Motor neuron (in vitro differentiated cells): ENCODE measurements at regions not wholly inside any gene's neighbourhood (a gene's known extent, or its start where the extent isn't known, plus 50 kb on each side); places are given as distances from the start of the nearest gene placed in this dataset.

Experiments
- ATAC-seq, 8 experiments: fragments of 200-7000 bp; cut with Tn5 transposase; replicated peaks in 6 of 8; 2 replicates each; pipeline ENCODE4 v1.8.0; 2021; ENCODE audit warnings: mild to moderate bottlenecking in 8 of 8, moderate library complexity in 8 of 8
- H3K27ac ChIP-seq, 2 donors: fragments of 250-450 bp; sonication (Bioruptor Pico); 2 replicates each; pipeline ENCODE4 v1.9.0; 2021; ENCODE audit warnings: antibody characterized with exemption in 2 of 2, mild to moderate bottlenecking in 2 of 2, moderate library complexity in 1 of 2
- H3K4me1 ChIP-seq, 2 donors: fragments of 250-450 bp; sonication (Bioruptor Pico); replicated peaks in 1 of 2; 2 replicates each; pipeline ENCODE4 v1.6.1; 2021; ENCODE audit warnings: antibody characterized with exemption in 2 of 2, mild to moderate bottlenecking in 2 of 2, moderate library complexity in 1 of 2
- H3K4me3 ChIP-seq, 5 donors: fragments of 250-450 bp; sonication (Bioruptor Pico); 2 replicates each; pipeline ENCODE4 v1.9.0; 2021; ENCODE audit warnings: antibody characterized with exemption in 5 of 5, mild to moderate bottlenecking in 5 of 5, moderate library complexity in 4 of 5
- WGBS, 10 experiments: fragments of 450-650 bp; shearing (Covaris generic); methylation state at CpG; one replicate each; pipeline ENCODE4 v1.0.0; 2022; 5-methylcytosine and 5-hydroxymethylcytosine counted together
- in situ Hi-C, 9 experiments: fragments of 400-800 bp; cut with MboI; loops; one replicate each; pipeline ENCODE4 v1.15.0; 2021; ENCODE audit warnings: low sequenced_read_pairs in 9 of 9, low pct_unique_long_range_greater_than_20kb in 2 of 9; ENCODE audit not compliant: unreplicated experiment in 9 of 9

DNA sequence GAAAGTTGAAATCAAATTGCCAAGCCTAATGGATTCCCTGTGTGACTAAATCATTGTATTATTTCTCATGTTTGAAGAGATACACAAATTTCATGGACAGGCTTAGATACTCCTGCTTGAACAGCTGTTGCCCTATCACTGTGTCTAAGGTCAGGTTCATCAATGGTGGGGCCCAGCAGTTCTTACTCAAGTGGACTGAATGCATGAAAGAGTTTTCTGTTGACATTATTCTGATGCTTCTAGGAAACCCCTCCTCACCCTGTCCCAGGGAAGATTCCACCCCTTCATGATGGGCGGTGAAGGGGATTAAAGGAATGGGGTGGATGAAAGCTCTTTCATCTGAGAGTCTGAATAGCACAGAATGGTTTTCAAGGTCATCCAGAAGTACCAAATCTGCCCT lies 148.8 kb downstream of the INO80D start:
- Histone ChIP-seq H3K4me3 (no peak overlapping the region), H3K27ac (no peak overlapping the region), H3K4me1 (peaks cover 15% of the 10 kb centered on the region in 2 donors)
- ATAC-seq, result peak in 5 of 8 experiments; percentile 26 to 76 (median 33)
- in situ Hi-C loops, result loop anchor here in 3 of 9 experiments (25.0 kb wide), 3 partner anchors 175 to 1625 kb away; partner anchors contain the start of gene NRP2 (in 2 of the 3)
- 67 to 100% (median 86%) methylated on average over 1 of the region's 1 CpG; no CpG with 5 or more reads in 5 of the 10 experiments for WGBS, 10 experiments

DNA sequence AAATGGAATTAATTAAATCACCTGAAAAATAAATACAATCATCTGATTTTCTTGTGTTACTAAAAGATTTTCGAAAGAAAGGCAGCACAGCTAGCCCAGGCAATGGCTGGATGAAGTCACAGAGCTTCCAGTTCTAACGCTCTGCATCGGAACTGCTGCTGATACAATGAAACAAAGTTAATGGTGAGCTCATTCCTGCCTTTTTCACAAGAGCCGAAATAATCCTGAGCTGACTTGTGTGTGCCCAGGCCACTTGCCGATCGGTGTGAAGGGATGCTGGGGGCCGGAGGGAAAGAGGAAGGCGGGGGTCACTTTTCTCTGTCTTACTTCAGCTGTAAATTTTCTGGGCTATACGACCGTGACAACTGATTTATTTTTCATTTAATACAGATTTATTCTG lies 149.5 kb downstream of the INO80D start:
- Histone ChIP-seq H3K27ac (no peak overlapping the region), H3K4me1 (peaks cover 15 to 19% of the 10 kb centered on the region in 2 donors), H3K4me3 (no peak overlapping the region)
- WGBS, 10 experiments, result 9 to 62% (median 32%) methylated on average over 3 to 10 of the region's 10 CpGs; no CpG with 5 or more reads in 1 of the 10 experiments
- ATAC-seq, result peak in 5 of 8 experiments; percentile 73 to 86 (median 79)
- in situ Hi-C loops, result loop anchor here in 3 of 9 experiments (25.0 kb wide), 3 partner anchors 174 to 1624 kb away; partner anchors contain the start of gene NRP2 (in 2 of the 3)

DNA sequence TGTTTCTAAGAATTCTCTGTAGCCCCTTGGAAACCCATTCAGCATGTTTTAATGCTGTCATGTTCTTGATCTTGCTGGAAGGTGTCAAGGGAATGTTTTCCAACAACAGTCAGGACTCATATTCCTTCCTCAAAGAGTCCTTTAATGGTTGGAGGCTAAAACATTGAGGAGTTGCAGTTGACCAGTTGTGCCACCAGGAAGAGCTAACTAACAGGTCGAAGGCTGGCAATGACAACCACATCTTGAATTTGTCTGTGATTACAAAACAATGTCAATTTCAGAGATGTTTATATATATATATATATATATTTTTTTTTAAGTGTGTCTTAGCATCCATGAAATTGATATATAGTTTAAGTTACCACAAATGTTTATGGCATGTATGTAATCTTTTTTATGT lies 151.5 kb downstream of the INO80D start:
- in situ Hi-C loops, result loop anchor here in 3 of 9 experiments (25.0 kb wide), 3 partner anchors 172 to 1622 kb away; partner anchors contain the start of gene NRP2 (in 2 of the 3)
- H3K27ac ChIP-seq, result no peak overlapping the region
- WGBS, 10 experiments, result 45 to 86% (median 56%) methylated on average over 1 of the region's 1 CpG; no CpG with 5 or more reads in 7 of the 10 experiments
- peaks cover 30 to 36% of the 10 kb centered on the region in 2 donors for H3K4me1 ChIP-seq
- ATAC-seq, result no peak
- no peak overlapping the region for H3K4me3 ChIP-seq

DNA sequence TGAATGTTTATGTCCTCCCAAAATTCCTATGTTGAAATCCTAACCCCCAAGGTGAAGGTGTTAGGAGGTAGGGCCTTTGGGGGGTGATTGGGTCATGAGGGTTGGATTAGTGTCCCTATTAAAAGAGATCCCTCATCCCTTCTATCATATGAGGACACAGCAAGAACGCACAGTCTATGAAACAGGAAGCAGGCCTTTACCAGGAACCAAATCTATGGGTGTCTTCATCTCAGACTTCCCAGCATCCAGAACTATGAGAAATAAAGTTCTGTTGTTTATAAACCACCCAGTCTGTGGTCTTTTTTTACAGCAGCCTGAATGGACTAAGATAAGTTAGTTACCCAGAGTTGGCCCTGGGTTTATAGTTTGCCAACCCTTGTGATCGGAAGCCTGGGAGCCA lies 153.1 kb downstream of the INO80D start:
- ATAC-seq, result no peak
- H3K27ac ChIP-seq, result no peak overlapping the region
- 43 to 100% (median 80%) methylated on average over 1 to 2 of the region's 2 CpGs; no CpG with 5 or more reads in 1 of the 10 experiments for WGBS, 10 experiments
- H3K4me1 ChIP-seq, result peaks cover 33 to 40% of the 10 kb centered on the region in 2 donors
- H3K4me3 ChIP-seq, result no peak overlapping the region
- in situ Hi-C loops, result loop anchor here in 3 of 9 experiments (25.0 kb wide), 3 partner anchors 171 to 1621 kb away; partner anchors contain the start of gene NRP2 (in 2 of the 3)

DNA sequence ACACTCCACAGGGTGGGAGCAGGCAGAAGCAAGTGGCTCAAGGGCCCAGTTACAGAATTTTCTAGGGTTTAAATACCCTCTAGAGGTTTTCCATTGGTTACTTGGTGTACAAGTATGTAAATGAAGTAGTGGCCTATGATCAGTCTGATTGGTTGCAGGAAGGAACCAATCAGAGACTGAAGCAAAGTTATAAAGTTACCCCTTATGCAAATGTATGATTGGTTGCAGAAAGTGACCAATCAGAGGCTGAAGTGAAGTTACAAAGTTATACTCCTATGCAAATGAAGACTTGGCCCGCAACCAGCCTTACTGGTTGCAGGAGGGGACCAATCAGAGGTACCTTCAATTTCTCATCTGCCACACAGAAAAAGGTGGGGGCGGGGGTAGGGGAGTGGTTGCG lies 154.6 kb downstream of the INO80D start:
- in situ Hi-C loops, result loop anchor here in 3 of 9 experiments (25.0 kb wide), 3 partner anchors 169 to 1619 kb away; partner anchors contain the start of gene NRP2 (in 2 of the 3)
- Histone ChIP-seq H3K27ac (no peak overlapping the region), H3K4me1 (peaks cover 30 to 44% of the 10 kb centered on the region in 2 donors), H3K4me3 (no peak overlapping the region)
- no peak for ATAC-seq
- WGBS, 10 experiments, result 80 to 100% (median 100%) methylated on average over 1 to 2 of the region's 3 CpGs; no CpG with 5 or more reads in 5 of the 10 experiments

DNA sequence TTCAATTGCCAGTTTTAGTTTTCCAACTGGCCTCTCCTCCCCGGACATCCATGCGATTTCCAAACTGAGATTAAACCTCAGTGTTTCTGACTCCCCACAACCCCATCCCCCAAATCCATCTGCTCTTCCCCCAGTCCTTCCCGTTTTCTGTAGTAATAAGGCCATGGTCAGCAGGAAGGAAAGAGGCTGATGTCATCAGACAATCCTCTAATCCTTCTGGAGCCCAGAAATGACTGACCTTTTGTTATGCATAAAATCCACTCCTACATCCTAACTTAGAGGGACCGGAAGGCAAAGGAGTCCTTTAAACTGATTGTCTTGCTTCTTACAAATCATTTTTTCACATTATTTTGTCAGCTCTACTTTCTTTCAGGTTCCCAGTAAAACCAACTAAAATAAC lies 155.8 kb downstream of the INO80D start:
- in situ Hi-C loops, result loop anchor here in 3 of 9 experiments (25.0 kb wide), 3 partner anchors 168 to 1618 kb away; partner anchors contain the start of gene NRP2 (in 2 of the 3)
- peaks cover 34 to 48% of the 10 kb centered on the region in 2 donors for H3K4me1 ChIP-seq
- no peak overlapping the region for H3K27ac ChIP-seq
- ATAC-seq, result peak in 3 of 8 experiments; percentile 23 to 29 (median 29)
- H3K4me3 ChIP-seq, result no peak overlapping the region
- 14 to 100% (median 39%) methylated on average over 1 to 4 of the region's 4 CpGs; no CpG with 5 or more reads in 1 of the 10 experiments for WGBS, 10 experiments

DNA sequence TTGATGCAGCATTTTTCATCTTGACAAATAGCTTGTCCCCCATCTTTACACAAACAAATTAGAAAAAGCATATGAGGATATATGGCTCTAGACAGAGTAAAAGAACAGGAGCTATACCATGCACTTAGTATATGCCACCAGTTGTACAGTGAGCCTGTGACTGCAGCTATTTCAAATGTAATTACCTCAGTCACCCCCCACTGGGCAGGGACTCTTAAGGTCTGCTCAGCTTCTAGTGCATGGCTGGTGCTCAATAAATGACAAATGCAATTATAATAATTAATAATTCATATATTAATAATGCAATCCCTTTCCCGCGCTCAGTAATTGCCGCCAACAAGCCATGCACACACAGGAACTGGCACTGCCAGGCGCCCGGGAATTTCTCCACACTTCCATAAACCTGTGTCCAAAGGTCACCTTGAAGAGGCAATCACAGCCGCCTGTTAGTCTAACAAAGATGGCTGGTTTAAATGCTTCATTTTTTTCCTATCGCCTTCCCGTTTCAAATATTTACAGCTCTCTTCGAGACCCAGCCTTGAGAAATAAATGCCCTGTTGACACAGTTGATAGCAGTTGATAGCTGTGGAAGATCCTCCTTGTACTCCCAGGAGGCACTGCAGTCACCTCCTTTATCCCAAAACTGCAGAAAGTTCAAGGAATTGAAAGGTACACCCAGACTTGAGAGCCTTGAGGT lies 156.6 kb downstream of the INO80D start:
- in situ Hi-C loops, result loop anchor here in 3 of 9 experiments (25.0 kb wide), 3 partner anchors 167 to 1617 kb away; partner anchors contain the start of gene NRP2 (in 2 of the 3)
- no peak overlapping the region for H3K4me3 ChIP-seq
- no peak for ATAC-seq
- no peak overlapping the region for H3K27ac ChIP-seq
- 69 to 100% (median 94%) methylated on average over 1 to 8 of the region's 9 CpGs; no CpG with 5 or more reads in 2 of the 10 experiments for WGBS, 10 experiments
- H3K4me1 ChIP-seq, result peaks cover 34 to 48% of the 10 kb centered on the region in 2 donors

DNA sequence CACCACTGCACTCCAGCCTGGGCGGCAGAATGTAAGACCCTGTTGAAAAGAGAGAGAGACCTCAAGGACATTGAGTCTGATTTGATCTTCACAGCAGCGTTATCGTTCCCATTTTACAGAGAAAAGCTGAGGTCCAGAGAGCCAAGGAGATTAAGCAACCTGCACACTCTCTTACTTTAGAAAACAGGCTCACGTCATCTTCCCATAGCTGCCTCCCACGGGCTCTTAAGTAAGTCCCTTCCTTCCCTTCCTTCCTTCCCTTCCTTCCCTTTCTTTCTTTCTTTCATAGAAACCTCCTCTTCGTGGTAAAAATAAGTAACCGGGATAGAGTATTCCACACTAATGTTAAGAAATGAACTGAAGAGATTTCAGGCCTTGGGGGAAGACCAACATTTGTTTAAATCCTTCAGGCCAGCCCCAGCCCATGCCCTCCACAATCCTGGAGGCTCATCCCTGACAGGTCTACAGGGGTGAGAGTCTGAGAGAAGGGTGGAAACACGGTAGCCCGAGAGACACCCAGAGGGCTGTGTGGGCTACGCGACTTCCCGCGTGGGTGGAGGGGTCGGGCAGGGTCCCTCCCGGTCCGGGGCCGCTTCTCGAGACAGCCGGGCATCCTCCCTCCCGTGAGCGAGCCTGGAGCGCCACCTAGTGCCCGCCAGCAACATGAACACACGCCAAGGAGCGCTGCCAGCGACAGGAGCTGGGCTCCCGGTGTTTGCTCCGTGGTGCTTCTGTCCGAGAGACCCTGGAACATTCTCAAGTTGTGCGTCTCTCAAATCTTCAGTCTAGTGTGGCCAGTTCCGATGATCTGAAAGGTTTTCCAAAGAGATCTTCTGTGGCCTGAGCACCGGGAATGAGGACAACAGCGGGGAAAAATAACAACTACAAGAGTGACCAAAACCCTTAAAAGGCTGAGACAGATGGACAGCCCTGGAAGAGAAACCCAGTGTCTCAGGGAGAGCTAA lies 160.3 kb downstream of the INO80D start:
- peak overlapping the region in 1 of 5 donors; percentile 5 for H3K4me3 ChIP-seq
- ATAC-seq, result peak; percentile 97 to 99 (median 98)
- peaks cover 34 to 46% of the 10 kb centered on the region in 2 donors for H3K4me1 ChIP-seq
- H3K27ac ChIP-seq, result no peak overlapping the region
- WGBS, 10 experiments, result 0 to 58% (median 17%) methylated on average over 1 to 18 of the region's 33 CpGs; no CpG with 5 or more reads in 1 of the 10 experiments
- in situ Hi-C loops, result loop anchor here in 3 of 9 experiments (25.0 kb wide), 3 partner anchors 163 to 1613 kb away; partner anchors contain the start of gene NRP2 (in 2 of the 3)

DNA sequence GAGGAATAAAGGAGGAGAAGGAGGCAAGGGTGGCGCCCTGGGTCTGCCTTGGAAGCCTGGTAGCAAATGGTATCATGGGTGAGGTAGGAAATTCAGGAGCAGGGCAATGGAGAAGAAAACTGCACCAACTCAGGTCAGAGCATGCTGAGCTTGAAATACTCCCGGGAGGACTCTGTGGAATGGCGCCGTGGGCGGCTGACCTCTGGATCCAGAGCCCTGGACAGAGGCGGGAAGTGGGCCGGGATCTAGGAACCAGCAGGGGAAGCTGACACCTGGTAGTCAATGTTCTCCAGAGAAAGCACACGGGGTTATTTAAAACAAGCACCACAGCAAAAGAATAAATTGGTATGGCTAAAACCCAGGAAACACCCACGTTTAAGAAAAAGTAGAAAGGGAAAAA lies 161.3 kb downstream of the INO80D start:
- ATAC-seq, result no peak
- Histone ChIP-seq H3K4me1 (peaks cover 24 to 36% of the 10 kb centered on the region in 2 donors), H3K27ac (no peak overlapping the region), H3K4me3 (no peak overlapping the region)
- in situ Hi-C loops, result loop anchor here in 4 of 9 experiments (25.0 kb wide), 4 partner anchors 137 to 1612 kb away; partner anchors contain the start of gene NRP2 (in 2 of the 4)
- WGBS, 10 experiments, result 29 to 100% (median 76%) methylated on average over 1 to 8 of the region's 9 CpGs; no CpG with 5 or more reads in 2 of the 10 experiments

DNA sequence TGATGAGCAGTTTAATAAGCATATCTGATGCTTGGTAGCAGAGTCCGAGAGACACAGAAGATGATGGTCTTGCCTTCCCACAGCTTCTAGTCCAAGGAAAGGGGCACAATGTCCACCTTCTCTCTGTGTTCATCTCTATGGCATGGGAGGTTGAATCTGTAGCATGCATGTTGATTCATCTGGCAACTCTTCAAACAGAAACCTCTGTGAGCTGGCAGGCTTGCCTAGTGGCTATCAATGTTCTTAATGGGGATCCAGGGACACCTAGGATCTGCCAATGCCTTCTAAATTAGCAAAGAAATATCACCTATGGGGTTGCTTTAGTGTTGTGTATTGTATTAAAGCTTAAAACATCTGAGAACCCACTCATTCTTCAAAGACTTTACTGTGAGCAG lies 170.8 kb downstream of the INO80D start:
- no peak overlapping the region for H3K27ac ChIP-seq
- WGBS, 10 experiments, result 60% methylated on average over 1 of the region's 1 CpG; no CpG with 5 or more reads in 8 of the 10 experiments
- in situ Hi-C loops, result loop anchor here in 2 of 9 experiments (25.0 kb wide), 2 partner anchors 128 to 153 kb away; no protein-coding TSS in a partner anchor
- H3K4me1 ChIP-seq, result peaks cover 9 to 13% of the 10 kb centered on the region in 2 donors
- no peak overlapping the region for H3K4me3 ChIP-seq
- peak in 2 of 8 experiments; percentile 29 to 39 for ATAC-seq

DNA sequence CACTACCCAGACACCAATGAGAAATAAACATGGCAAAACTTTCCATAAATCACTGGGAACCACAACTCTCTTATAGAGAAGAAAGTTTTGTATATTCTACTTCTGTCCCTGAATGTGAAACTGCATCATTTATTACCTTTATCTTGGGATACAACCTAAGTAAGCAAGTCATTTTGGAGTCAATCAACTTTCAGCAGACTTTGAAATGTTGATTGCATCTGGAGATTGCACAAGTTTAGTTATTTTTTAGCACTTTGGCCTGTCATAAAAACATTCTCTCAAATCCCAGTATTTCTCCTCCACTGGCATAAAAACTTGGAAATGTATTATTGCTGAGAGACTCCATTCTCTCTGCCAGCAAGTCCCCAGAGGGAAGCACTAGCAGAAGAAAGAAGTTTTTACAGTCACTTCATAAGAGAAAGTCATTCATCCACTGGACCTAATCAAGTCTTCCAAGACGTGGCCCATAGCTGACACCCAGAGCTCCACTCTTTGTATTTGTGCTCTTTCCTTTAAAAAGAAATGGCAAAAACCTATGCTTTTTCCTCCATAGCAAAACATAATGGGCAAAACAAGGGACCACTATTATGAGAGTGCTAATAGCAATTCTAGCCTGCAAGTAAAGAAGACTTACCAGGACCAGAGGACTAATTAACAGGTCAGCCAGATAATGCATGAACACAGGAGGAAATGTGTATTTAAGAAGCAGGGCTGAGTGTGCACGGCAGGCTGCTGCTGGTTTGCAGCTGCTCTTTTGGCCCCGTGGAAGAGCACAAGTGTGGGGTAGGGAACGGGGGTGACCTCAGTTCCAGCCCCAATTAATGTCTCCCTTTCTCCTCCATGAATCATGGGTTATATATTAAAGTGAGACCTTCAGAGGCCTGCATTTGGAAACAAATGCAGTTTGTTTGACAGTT lies 171.5 kb downstream of the INO80D start:
- peak in 5 of 8 experiments; percentile 62 to 83 (median 81) for ATAC-seq

More for the DNA sequence above, 171.5 kb downstream of the INO80D start:
- Histone ChIP-seq H3K27ac (no peak overlapping the region), H3K4me1 (peaks cover 14 to 15% of the 10 kb centered on the region in 2 donors), H3K4me3 (no peak overlapping the region)
- in situ Hi-C loops, result loop anchor here in 2 of 9 experiments (25.0 kb wide), 2 partner anchors 127 to 152 kb away; no protein-coding TSS in a partner anchor
- 14 to 50% (median 27%) methylated on average over 1 to 4 of the region's 4 CpGs; no CpG with 5 or more reads in 4 of the 10 experiments for WGBS, 10 experiments
